Thyroid gland (tissue), 4 donors: ENCODE measurements at regions not wholly inside any gene's neighbourhood (a gene's known extent, or its start where the extent isn't known, plus 50 kb on each side); places are given as distances from the start of the nearest gene placed in this dataset.
"Not testable (repeated sequence)": the region's sequence is repeated elsewhere in the genome, so short reads cannot be mapped to it uniquely, and the experiment has no call there.

ENCODE experiments used
- POLR2A ChIP-seq, 2 donors: fragments of 450-650 bp; IDR thresholded peaks; one replicate each; pipeline ENCODE4 v1.6.1; 2017; ENCODE audit warnings: antibody characterized with exemption in 2 of 2, mild to moderate bottlenecking in 2 of 2, moderate library complexity in 1 of 2
- TF ChIP-seq, protein P1 (sequence below), 6 experiments: fragments of 200-600 bp in 3 of 6; fragments of 450-650 bp in 3 of 6; sonication (generic) in 3 of 6; IDR thresholded peaks; one replicate each; pipeline ENCODE4 v1.5.1; 2016 to 2019; ENCODE audit warnings: antibody characterized with exemption in 6 of 6, mild to moderate bottlenecking in 2 of 6, inconsistent platforms in 1 of 6, moderate library complexity in 1 of 6

DNA sequence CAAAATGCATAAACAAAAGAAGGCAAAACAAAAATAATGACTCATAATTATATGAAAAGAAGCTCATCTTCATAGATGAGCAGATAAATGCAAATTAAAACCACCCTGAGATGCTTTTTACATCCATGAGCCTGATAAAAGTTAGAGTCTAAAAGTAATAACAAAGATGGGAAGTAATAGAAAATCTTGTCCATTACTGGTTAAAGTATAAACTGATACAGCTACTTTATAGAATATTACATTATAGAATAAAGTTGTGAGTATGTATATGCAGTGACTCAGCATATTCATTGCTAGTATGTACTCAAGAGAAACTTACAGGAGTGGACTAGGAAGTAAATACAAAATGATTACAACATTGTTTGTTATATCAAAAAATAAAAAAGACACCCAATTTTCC is 333.0 kb downstream of the OR4F29 start:
- TF ChIP-seq POLR2A (IDR thresholded peaks at IDR 0.05), result not testable (repeated sequence)
- TF ChIP-seq, protein P1, sequence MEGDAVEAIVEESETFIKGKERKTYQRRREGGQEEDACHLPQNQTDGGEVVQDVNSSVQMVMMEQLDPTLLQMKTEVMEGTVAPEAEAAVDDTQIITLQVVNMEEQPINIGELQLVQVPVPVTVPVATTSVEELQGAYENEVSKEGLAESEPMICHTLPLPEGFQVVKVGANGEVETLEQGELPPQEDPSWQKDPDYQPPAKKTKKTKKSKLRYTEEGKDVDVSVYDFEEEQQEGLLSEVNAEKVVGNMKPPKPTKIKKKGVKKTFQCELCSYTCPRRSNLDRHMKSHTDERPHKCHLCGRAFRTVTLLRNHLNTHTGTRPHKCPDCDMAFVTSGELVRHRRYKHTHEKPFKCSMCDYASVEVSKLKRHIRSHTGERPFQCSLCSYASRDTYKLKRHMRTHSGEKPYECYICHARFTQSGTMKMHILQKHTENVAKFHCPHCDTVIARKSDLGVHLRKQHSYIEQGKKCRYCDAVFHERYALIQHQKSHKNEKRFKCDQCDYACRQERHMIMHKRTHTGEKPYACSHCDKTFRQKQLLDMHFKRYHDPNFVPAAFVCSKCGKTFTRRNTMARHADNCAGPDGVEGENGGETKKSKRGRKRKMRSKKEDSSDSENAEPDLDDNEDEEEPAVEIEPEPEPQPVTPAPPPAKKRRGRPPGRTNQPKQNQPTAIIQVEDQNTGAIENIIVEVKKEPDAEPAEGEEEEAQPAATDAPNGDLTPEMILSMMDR (IDR thresholded peaks at IDR 0.05), result not testable (repeated sequence)
